Fibroblast of peridontal ligament (primary cell): ENCODE measurements at regions not wholly inside any gene's neighbourhood (a gene's known extent, or its start where the extent isn't known, plus 50 kb on each side); places are given as distances from the start of the nearest gene placed in this dataset.

ENCODE experiments used
- DNase-seq: peaks from one replicate; pipeline ENCODE4 v3.0.0-alpha.2; 2010; ENCODE audit errors: extremely low read depth

GRCh38 chr4:89665662-89666061 lies 171.3 kb downstream of the SNCA start:
- DNase-seq = no peak

GRCh38 chr4:89664521-89664920 lies 172.4 kb downstream of the SNCA start:
- no peak for DNase-seq

- DNase-seq = peak; percentile 77
These were observed 175.6 kb downstream of the SNCA start for GRCh38 chr4:89661173-89661899.

GRCh38 chr4:89660444-89661172 lies 176.4 kb downstream of the SNCA start:
- DNase-seq = peak; percentile 91

- DNase-seq = no peak
These were observed 178.3 kb downstream of the SNCA start for GRCh38 chr4:89658701-89659024.

- peak; percentile 77 for DNase-seq
These were observed 178.8 kb downstream of the SNCA start for GRCh38 chr4:89657931-89658700.

GRCh38 chr4:89653012-89653411 lies 183.9 kb downstream of the SNCA start:
- DNase-seq = no peak

- DNase-seq = no peak
These were observed 191.5 kb downstream of the SNCA start for GRCh38 chr4:89645482-89645881.

GRCh38 chr4:89641367-89641687 lies 195.6 kb downstream of the SNCA start:
- DNase-seq = no peak

GRCh38 chr4:89640620-89641366 lies 196.2 kb downstream of the SNCA start:
- DNase-seq = peak; percentile 70

- DNase-seq = no peak
These were observed 197.6 kb downstream of the SNCA start for GRCh38 chr4:89639395-89639794.

- no peak for DNase-seq
These were observed 211.2 kb downstream of the SNCA start for GRCh38 chr4:89625599-89626293.

GRCh38 chr4:89619206-89619962 lies 217.6 kb downstream of the SNCA start:
- no peak for DNase-seq

GRCh38 chr4:89618151-89618550 lies 218.8 kb downstream of the SNCA start:
- no peak for DNase-seq

- peak; percentile 10 for DNase-seq
These were observed 219.6 kb downstream of the SNCA start for GRCh38 chr4:89617317-89617716.

- no peak for DNase-seq
These were observed 220.6 kb downstream of the SNCA start for GRCh38 chr4:89616382-89616781.

GRCh38 chr4:89615051-89615450 lies 221.9 kb downstream of the SNCA start:
- no peak for DNase-seq

- DNase-seq = no peak
These were observed 222.8 kb downstream of the SNCA start for GRCh38 chr4:89614155-89614554.

GRCh38 chr4:89610236-89610635 lies 226.7 kb downstream of the SNCA start:
- DNase-seq = no peak

- no peak for DNase-seq
These were observed 227.2 kb downstream of the SNCA start for GRCh38 chr4:89609756-89610155.

- no peak for DNase-seq
These were observed 232.0 kb downstream of the SNCA start for GRCh38 chr4:89604951-89605350.
